NCI-H1694 (cell line): ENCODE measurements at regions not wholly inside any gene's neighbourhood (a gene's known extent, or its start where the extent isn't known, plus 50 kb on each side); places are given as distances from the start of the nearest gene placed in this dataset.
"Not testable (repeated sequence)": the region's sequence is repeated elsewhere in the genome, so short reads cannot be mapped to it uniquely, and the experiment has no call there.

Experiments used
- DNase-seq: peaks from one replicate; lab custom pipeline; 2025; lab: John Stamatoyannopoulos, UW

GRCh38 chr15:69679623-69680228 lies 227.1 kb downstream of the RPLP1 start:
- DNase-seq, result no peak

GRCh38 chr15:69684823-69685222 lies 232.2 kb downstream of the RPLP1 start:
- not testable (repeated sequence) for DNase-seq

DNA sequence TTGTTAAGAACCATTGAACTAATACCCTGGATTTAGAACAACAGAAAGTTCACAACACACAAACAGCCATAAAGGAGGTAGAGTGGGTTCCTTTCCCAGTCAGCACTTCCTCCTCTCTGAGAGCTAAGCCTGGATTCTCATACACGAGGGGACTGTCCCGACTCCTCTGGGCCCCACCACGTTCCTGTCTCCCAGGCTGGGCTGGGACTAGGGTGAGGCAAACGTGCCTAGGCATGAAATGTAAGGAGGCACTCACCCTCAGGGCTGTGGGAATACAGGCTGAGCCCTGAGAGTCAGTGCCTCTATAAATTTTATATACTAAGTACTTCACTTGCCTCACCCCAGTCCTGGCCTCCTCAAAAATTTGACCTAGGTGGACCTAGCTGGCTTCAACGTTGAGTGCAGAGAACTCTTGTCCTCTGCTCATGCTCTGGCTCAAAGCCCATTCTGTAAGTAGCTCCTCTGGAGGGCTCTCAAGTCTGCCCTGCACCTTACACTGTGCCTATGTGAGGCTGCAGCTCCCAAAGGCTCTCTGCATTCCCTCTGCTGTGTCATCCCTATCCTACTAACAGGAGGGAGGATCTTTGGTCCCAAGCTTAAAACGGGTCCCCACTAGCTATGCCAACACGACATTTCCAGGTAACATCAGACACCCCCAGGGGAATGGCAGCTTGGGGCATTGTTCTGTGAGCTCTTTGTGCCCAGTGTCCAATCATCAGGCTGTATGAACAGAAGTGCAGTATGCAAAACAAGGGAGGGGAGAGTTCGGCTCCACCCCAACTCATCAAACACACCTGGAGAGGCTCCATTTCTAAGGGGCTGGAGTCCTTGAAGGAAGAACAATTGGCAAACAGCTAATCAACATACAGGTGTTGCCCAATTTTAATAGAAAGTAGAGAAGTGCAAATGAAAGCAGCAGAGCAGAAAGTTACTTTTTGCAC lies 233.2 kb downstream of the RPLP1 start:
- no peak for DNase-seq

- no peak for DNase-seq
Measured at GRCh38 chr15:69686626-69687025, 234.0 kb downstream of the RPLP1 start.

GRCh38 chr15:69689133-69689532 lies 236.5 kb downstream of the RPLP1 start:
- no peak for DNase-seq

- DNase-seq, result no peak
Measured at GRCh38 chr15:69691307-69692015, 238.8 kb downstream of the RPLP1 start.

DNA sequence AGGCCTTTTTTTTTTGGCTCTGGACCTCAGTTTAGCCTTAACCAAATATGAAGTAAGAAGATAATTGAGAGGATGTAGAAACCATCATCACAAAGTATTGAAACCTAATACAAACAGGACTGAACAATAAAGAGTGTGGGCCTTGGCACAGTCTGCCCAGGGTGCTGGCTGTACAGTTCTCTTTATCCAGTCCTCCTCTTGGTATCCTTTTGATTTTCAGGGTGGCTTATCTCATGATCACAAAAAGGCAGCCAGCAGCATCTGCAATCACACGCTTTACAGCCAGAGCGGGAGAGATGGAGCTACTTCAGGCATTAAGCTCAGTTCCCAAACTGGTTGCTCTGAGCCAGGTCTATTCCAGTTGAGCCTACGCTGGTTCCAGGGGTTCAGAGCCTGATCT lies 239.7 kb downstream of the RPLP1 start:
- no peak for DNase-seq

- no peak for DNase-seq
Measured at GRCh38 chr15:69693059-69693458, 240.4 kb downstream of the RPLP1 start.

GRCh38 chr15:69696946-69697345 lies 244.3 kb downstream of the RPLP1 start:
- no peak for DNase-seq

DNA sequence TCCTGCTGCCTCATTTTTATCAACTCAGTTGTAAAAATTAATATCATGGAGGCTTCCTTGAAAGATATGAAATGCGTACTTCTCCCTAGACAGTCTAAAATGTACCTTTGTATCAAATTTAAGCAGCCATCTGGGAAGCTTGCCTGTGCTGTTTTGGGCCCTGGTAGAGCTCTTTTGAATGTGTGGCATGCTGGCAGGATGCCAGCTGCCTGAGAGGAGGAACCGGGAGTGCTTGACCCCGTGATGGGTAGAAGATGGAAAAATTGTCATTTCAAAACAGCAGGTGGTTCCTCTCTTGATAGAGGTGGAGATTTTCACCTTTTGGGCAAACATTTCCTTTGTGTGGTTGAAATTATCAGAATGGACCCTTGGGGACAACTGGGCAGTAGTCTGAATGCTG lies 245.3 kb downstream of the RPLP1 start:
- no peak for DNase-seq

- no peak for DNase-seq
Measured at GRCh38 chr15:69699096-69699495, 246.5 kb downstream of the RPLP1 start.

GRCh38 chr15:69700380-69700779 lies 247.8 kb downstream of the RPLP1 start:
- DNase-seq, result no peak

DNA sequence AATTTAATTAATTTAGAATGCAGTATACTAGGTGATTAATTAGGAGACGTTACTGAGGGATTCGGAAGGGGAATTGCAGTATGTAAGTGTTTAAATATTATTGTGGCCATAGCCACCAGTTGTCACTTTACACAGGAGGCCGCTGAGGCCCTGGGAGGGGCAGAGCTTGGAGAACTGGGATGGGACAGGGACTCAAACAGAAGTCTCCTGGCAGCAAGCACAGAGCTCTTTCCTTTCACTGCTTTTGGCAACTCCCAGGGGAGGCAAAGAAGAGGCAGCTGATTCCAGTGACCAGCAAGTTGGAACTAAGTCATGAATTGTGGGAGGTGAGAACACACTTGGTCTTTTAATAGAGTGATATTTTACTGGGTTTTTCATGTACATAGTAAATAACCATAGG lies 248.6 kb downstream of the RPLP1 start:
- DNase-seq, result no peak

- no peak for DNase-seq
Measured at GRCh38 chr15:69703532-69704187, 251.0 kb downstream of the RPLP1 start.

DNA sequence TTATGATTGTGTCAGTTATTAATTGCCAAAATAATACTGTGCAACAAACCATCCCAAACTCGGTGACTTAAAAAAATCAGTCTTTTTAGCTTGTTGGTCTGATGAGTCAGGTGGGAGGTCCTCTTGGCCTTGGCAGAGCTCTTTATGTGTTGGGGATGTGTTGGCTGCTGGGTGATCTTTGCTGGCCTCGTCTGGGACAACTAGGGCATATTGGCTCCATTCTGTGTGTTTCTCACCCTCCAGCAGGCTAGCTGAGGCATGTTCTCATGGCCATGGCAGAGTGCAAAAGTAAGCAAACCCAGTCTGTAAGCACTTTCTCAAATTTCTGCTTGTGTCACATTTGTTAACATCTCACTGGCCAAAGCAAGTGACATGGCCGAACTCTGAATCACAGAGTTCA lies 251.6 kb downstream of the RPLP1 start:
- DNase-seq, result no peak

DNA sequence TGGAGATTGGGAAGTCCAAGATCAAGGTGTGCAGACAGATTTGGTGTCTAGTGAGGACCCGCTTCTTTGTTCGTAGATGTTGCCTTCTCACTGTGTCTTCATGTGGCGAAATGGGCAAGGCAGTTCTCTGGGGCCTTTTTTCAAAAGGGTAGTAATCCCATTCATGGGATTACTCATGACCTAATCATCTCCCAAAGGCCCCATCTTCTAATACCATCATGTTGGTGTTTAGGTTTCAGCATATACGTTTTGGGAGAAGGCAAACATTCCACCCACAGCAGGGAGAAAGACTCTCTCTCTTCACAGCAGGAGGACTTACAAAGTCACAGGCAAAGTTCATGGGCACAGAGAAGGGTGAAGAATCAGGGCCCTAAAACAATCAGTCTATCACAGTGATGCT lies 252.1 kb downstream of the RPLP1 start:
- DNase-seq, result no peak

GRCh38 chr15:69706353-69707097 lies 253.9 kb downstream of the RPLP1 start:
- DNase-seq, result no peak

DNA sequence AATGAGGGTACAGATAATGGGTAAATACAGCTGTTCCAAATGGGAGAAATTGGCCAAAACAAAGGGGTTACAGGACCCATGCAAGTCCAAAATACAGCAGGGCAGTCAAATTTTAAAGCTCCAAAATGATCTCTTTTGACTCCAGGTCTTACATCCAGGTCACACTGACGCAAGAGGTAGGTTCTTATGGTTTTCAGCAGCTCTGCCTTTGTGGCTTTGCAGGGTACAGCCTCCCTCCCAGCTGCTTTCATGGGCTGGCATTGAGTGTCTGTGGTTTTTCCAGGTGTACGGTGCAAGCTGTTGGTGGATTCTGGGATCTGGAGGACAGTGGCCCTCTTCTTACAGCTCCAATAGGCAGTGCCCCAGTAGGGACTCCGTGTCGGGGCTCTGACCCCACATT lies 254.6 kb downstream of the RPLP1 start:
- DNase-seq, result not testable (repeated sequence)

DNA sequence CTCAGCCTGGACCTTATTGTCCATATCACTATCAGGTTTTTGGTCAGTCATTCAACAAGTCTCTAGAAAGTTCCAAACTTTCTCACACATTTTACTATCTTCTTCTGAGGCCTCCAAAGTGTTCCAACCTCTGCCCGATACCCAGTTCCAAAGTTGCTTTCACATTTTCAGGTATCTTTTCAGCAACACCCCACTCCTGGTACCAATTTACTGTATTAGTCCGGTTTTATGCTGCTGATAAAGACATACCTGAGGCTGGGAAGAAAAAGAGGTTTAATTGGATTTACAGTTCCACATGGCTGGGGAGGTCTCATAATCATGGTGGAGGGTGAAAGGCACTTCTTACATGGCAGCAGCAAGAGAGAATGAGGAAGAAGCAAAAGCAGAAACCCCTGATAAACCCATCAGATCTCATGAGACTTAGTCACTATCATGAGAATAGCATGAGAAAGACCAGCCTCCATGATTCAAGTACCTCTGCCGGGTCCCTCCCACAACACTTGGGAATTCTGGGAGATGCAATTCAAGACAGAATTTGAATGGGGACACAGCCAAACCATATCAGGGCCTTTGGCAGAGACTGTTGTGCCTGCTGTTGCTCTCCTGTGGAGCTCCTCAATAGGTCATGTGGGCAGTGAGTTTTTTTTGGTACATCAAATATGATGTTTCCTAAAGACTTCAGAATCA lies 256.0 kb downstream of the RPLP1 start:
- not testable (repeated sequence) for DNase-seq

DNA sequence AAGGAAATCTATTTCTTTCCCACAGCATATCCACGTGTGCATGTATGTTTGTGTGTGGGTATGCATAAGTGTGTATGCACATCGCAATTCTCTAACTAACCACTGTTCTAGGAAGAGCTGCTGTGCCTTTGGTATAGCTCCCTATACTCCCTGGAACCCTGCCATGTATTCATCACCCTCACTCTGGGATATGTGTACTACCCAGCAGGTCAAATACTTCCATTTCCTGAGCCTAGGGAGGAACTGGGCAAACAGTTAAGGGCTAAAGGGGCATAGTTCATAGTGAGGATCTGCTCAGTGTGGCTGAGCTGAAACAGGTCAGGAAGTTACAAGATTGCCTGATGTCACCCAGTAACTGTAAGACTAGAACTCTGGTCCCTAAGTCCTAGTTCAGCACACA lies 260.4 kb downstream of the RPLP1 start:
- no peak for DNase-seq
